ENCODE measurements at regions not wholly inside any gene's neighbourhood (a gene's known extent, or its start where the extent isn't known, plus 50 kb on each side); places are given as distances from the start of the nearest gene placed in this dataset.

- H3K36me3 ChIP-seq (ENCODE audit: control insufficient read depth in 2 of 2, insufficient read depth in 2 of 2, low read length in 1 of 2): no peaks in the 10 kb centered on the region
- in situ Hi-C loops (cut with MboI): no loop called here
- H3K9me3 ChIP-seq (replicated peaks; ENCODE audit: control insufficient read depth, insufficient read depth, low read length): no peaks in the 10 kb centered on the region
- no peak for TF ChIP-seq PAX8 (IDR thresholded peaks at IDR 0.05)
- BruUV-seq (replicated peaks): no TSS peak
- no peaks in the 10 kb centered on the region for H3K27me3 ChIP-seq (replicated peaks in 1 of 2; ENCODE audit: control insufficient read depth in 2 of 2, insufficient read depth in 2 of 2, low read length in 1 of 2)
- ATAC-seq (no peak), DNase-seq (ENCODE audit: low read depth, low spot score) (no peak), FAIRE-seq (no peak)
- H3K4me1 ChIP-seq (ENCODE audit: control insufficient read depth, insufficient read depth, low read length): no peaks in the 10 kb centered on the region
- H3K79me2 ChIP-seq (ENCODE audit: control insufficient read depth, insufficient read depth, low read length): no peaks in the 10 kb centered on the region
- H3K4me3 ChIP-seq: no peak overlapping the region
- ChIA-PET POLR2A (no interaction called here), CTCF (interaction anchor here (0.7 to 3.4 kb wide), 7 partner anchors 10 to 205 kb away, joined by 3 to 12 read pairs (median 3); no protein-coding TSS in a partner anchor), RAD21 (ENCODE audit: unreplicated experiment) (no interaction called here), SMC1A (ENCODE audit: uncharacterized antibody, unreplicated experiment) (interaction anchor here (0.5 to 2.2 kb wide), 13 partner anchors 8 to 564 kb away, joined by 3 to 7 read pairs (median 3); no protein-coding TSS in a partner anchor)
- H3K27ac ChIP-seq (ENCODE audit: control insufficient read depth, insufficient read depth): no peak overlapping the region
- no peak overlapping the region for H3K9ac ChIP-seq (ENCODE audit: control insufficient read depth, insufficient read depth, low read length)
- 55% methylated on average over 10 of the region's 10 CpGs for WGBS (ENCODE audit: insufficient coverage, insufficient replicate concordance, low lambda C conversion rate, missing lambda C conversion rate)
- H3K4me2 ChIP-seq (ENCODE audit: control insufficient read depth, insufficient read depth): no peak overlapping the region
- no peaks in the 10 kb centered on the region for H4K20me1 ChIP-seq (ENCODE audit: control insufficient read depth, insufficient read depth)
- intact Hi-C loops (cut with micrococcal nuclease; ENCODE audit: unreplicated experiment): no loop called here
- no peak overlapping the region for H2AFZ ChIP-seq (ENCODE audit: control insufficient read depth, low read depth, low read length)
These were observed 61.0 kb upstream of the NHSL1 start for GRCh38 chr6:138560130-138560860.

DNA sequence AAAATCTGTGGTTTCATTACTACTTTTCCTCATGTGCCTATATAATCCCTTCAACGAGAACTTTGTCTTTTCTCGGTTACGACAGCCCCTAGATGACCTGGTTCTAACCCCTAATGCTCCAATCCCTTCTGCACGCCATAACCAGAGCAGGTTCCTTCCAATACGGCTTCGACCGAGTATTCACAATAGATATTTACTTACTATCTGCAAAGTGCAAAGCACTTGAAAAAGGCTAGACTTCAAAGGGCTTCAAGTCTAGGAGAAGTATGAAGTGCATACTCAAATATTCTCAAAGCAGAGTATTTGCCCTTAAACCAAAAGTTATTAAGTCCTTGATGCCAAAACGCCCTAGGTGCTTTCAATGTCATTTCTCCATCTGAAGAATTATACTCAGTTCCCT lies 63.4 kb upstream of the NHSL1 start:
- Histone ChIP-seq H3K27ac (ENCODE audit: control insufficient read depth, insufficient read depth) (no peak overlapping the region), H2AFZ (ENCODE audit: control insufficient read depth, low read depth, low read length) (no peak overlapping the region), H3K9me3 (replicated peaks; ENCODE audit: control insufficient read depth, insufficient read depth, low read length) (no peaks in the 10 kb centered on the region), H3K27me3 (replicated peaks in 1 of 2; ENCODE audit: control insufficient read depth in 2 of 2, insufficient read depth in 2 of 2, low read length in 1 of 2) (no peaks in the 10 kb centered on the region), H4K20me1 (ENCODE audit: control insufficient read depth, insufficient read depth) (no peaks in the 10 kb centered on the region), H3K4me3 (no peak overlapping the region), H3K79me2 (ENCODE audit: control insufficient read depth, insufficient read depth, low read length) (no peaks in the 10 kb centered on the region), H3K4me2 (ENCODE audit: control insufficient read depth, insufficient read depth) (no peak overlapping the region), H3K9ac (ENCODE audit: control insufficient read depth, insufficient read depth, low read length) (no peak overlapping the region), H3K4me1 (ENCODE audit: control insufficient read depth, insufficient read depth, low read length) (no peaks in the 10 kb centered on the region), H3K36me3 (ENCODE audit: control insufficient read depth in 2 of 2, insufficient read depth in 2 of 2, low read length in 1 of 2) (no peaks in the 10 kb centered on the region)
- ChIA-PET SMC1A (ENCODE audit: uncharacterized antibody, unreplicated experiment) (no interaction called here), POLR2A (no interaction called here), RAD21 (ENCODE audit: unreplicated experiment) (no interaction called here), CTCF (no interaction called here)
- DNase-seq (ENCODE audit: low read depth, low spot score) (no peak), FAIRE-seq (no peak), ATAC-seq (no peak)
- WGBS (ENCODE audit: insufficient coverage, insufficient replicate concordance, low lambda C conversion rate, missing lambda C conversion rate): 46% methylated on average over 8 of the region's 8 CpGs
- in situ Hi-C loops (cut with MboI) (no loop called here), intact Hi-C loops (cut with micrococcal nuclease; ENCODE audit: unreplicated experiment) (no loop called here)
- no TSS peak for BruUV-seq (replicated peaks)
- no peak for TF ChIP-seq SMAD1 (IDR thresholded peaks at IDR 0.05; ENCODE audit: low read depth, partially characterized antibody)
- no peak for TF ChIP-seq YY1 (IDR thresholded peaks at IDR 0.05; ENCODE audit: low read depth, low read length)
- no peak for TF ChIP-seq FOXM1 (IDR thresholded peaks at IDR 0.05; ENCODE audit: low read depth, low read length)
- TF ChIP-seq, protein P1, sequence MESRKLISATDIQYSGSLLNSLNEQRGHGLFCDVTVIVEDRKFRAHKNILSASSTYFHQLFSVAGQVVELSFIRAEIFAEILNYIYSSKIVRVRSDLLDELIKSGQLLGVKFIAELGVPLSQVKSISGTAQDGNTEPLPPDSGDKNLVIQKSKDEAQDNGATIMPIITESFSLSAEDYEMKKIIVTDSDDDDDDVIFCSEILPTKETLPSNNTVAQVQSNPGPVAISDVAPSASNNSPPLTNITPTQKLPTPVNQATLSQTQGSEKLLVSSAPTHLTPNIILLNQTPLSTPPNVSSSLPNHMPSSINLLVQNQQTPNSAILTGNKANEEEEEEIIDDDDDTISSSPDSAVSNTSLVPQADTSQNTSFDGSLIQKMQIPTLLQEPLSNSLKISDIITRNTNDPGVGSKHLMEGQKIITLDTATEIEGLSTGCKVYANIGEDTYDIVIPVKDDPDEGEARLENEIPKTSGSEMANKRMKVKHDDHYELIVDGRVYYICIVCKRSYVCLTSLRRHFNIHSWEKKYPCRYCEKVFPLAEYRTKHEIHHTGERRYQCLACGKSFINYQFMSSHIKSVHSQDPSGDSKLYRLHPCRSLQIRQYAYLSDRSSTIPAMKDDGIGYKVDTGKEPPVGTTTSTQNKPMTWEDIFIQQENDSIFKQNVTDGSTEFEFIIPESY (IDR thresholded peaks at IDR 0.05): no peak
- no peak for TF ChIP-seq RBBP5 (conservative IDR thresholded peaks at IDR 0.05)
- no peak for TF ChIP-seq KDM1A (IDR thresholded peaks at IDR 0.05; ENCODE audit: borderline replicate concordance)
- no peak for TF ChIP-seq PML (IDR thresholded peaks at IDR 0.05; ENCODE audit: low read length)
- no peak for TF ChIP-seq RCOR1 (conservative IDR thresholded peaks at IDR 0.05; ENCODE audit: low read depth, low read length)
- TF ChIP-seq RFX5 (IDR thresholded peaks at IDR 0.05; ENCODE audit: low read depth, low read length): no peak
- no peak for TF ChIP-seq TARDBP (IDR thresholded peaks at IDR 0.05; ENCODE audit: borderline replicate concordance)
- TF ChIP-seq, protein P2, sequence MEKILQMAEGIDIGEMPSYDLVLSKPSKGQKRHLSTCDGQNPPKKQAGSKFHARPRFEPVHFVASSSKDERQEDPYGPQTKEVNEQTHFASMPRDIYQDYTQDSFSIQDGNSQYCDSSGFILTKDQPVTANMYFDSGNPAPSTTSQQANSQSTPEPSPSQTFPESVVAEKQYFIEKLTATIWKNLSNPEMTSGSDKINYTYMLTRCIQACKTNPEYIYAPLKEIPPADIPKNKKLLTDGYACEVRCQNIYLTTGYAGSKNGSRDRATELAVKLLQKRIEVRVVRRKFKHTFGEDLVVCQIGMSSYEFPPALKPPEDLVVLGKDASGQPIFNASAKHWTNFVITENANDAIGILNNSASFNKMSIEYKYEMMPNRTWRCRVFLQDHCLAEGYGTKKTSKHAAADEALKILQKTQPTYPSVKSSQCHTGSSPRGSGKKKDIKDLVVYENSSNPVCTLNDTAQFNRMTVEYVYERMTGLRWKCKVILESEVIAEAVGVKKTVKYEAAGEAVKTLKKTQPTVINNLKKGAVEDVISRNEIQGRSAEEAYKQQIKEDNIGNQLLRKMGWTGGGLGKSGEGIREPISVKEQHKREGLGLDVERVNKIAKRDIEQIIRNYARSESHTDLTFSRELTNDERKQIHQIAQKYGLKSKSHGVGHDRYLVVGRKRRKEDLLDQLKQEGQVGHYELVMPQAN (conservative IDR thresholded peaks at IDR 0.05): no peak
- no peak for TF ChIP-seq SUPT20H (IDR thresholded peaks at IDR 0.05; ENCODE audit: borderline replicate concordance, control insufficient read depth, low read depth, low read length)
- TF ChIP-seq, protein P3, sequence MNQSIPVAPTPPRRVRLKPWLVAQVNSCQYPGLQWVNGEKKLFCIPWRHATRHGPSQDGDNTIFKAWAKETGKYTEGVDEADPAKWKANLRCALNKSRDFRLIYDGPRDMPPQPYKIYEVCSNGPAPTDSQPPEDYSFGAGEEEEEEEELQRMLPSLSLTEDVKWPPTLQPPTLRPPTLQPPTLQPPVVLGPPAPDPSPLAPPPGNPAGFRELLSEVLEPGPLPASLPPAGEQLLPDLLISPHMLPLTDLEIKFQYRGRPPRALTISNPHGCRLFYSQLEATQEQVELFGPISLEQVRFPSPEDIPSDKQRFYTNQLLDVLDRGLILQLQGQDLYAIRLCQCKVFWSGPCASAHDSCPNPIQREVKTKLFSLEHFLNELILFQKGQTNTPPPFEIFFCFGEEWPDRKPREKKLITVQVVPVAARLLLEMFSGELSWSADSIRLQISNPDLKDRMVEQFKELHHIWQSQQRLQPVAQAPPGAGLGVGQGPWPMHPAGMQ (IDR thresholded peaks at IDR 0.05; ENCODE audit: borderline replicate concordance): no peak

Measured in GM12878 (cell line).